ENCODE measurements at regions not wholly inside any gene's neighbourhood (a gene's known extent, or its start where the extent isn't known, plus 50 kb on each side); places are given as distances from the start of the nearest gene placed in this dataset.
"Not testable (repeated sequence)": the region's sequence is repeated elsewhere in the genome, so short reads cannot be mapped to it uniquely, and the experiment has no call there.

DNA sequence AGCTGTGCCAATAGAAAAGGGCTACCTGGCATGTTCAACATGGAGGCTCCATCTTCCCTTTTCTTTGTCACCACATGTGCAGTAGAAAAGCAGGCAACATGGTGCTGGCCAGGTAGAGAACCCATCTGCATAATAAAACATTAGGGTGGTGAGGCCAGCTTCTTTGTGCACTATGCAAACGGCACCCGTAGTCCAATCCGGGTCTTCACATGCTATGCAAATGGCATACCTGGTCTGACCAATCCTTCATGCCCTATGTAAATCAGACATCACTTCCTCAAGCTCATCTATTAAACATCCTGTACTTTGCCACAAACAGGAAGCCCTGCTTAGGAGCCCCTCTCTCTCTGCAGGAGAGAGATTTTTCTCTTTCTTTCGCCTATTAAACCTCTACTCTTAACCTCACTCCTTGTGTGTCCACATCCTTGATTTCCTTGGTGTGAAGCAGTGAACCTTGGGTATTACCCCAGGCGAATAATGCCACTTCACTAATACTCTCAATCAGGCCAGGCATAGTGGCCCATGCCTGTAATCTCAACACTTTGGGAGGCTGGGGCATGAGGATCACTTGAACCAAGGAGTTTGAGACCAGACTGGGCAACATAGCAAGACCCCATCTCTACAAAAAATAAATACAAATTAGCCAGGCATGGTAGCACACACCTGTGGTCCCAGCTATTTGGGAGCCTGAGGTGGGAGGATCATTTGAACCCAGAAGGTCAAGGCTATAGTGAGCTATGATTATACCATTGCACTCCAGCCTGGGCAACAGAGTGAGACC lies 111.3 kb upstream of the MRI1 start:
- DNase-seq = no peak

DNA sequence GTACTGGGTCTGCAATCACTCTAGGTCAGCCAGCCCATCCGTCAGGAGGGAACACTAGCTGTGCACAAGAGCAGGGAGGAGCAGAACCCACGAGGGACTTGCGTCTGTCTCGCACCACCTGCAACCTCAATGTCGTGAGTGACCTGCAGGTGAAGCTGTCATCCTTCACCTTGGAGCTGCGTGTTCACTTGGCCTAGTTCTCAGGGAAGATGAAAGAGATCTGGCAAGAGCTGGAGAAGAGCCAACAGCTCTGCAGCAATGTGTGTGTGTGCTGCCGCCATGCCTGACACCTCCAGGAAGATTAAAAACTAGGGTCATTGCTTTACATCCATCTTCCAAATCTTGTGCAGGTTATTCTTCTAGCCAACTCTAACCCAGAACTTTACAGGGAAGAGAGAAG lies 117.6 kb upstream of the MRI1 start:
- no peak for DNase-seq

DNA sequence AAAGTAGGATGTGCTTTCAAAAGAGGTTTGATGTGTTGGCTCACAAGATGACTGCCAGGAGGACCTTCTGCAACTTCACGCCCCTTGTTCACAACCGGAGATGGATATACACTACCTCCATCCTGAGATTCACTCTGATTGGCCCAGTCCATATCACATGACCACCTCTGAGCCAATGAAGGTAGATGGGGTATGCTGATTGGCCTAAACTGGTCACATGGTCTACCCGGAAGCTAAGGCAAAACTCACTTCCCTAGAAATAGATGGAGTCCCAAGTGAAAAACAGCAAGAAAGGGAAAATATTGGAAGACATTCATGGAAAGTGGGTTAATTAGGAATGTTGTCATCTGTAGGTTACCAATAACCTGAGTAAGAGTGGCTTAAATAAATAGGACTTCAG lies 119.7 kb upstream of the MRI1 start:
- no peak for DNase-seq

DNA sequence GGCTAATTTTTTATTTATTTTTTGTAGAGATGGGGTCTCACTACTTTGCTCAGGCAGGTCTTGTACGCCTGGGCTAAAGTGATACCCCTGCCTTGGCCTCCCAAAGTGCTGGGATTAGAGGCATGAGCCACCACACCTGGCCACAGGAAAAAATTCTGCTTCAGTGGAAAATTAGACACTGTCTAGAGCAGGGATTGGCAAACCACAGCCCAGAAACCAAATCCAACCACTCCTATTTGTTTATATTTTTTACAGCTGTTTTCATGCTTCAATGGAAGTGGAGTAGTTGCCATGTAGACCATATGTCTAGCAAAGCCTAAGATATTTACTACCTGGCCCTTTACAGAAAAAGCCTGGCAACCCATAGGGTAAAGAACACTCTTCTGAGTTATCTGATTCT lies 123.7 kb upstream of the MRI1 start:
- no peak for DNase-seq

DNA sequence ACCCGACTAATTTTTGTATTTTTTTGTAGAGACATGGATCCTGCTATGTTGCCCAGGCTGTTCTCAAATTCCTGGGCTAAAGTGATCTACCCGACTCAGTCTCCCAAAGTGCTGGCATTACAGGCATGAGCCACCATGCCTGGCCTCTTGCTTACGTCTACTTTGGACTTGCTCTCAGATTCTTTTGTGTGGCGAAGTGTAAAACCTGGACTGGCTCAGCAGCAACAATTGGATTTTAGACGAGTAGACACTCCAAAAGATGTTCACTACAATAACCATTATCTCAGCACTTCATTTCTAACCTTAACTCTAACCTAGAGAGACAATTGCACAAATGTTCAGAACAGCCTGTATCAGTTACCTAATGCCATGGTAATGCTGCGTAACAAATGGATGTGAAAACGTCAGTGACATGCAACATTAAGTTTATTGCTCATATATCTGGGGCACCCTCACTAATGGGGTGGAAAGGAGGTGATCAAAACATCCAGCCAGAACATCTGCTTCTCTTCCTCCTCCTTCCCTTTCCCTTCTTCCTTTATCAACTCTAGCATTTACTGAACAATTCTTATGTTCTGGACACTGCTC lies 124.9 kb upstream of the MRI1 start:
- no peak for DNase-seq

DNA sequence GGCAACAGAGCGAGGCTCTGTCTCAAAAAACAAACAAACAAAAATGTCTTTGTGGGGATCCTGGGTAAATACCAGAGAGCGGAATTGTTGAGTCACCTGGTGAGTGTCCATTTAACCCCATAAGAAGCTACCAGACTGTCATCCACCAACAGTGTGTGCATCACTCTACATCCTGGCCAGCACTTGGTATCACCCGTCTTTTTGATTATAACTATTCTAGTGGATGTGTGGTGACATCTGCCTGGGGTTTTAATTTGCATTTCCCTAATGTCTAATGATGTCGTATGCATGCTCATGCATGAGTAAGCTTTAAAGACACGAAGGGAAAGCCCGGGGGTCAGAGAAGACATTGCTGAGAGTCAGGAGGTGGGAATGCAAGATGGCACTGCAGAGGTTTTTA lies 126.7 kb upstream of the MRI1 start:
- DNase-seq = no peak

DNA sequence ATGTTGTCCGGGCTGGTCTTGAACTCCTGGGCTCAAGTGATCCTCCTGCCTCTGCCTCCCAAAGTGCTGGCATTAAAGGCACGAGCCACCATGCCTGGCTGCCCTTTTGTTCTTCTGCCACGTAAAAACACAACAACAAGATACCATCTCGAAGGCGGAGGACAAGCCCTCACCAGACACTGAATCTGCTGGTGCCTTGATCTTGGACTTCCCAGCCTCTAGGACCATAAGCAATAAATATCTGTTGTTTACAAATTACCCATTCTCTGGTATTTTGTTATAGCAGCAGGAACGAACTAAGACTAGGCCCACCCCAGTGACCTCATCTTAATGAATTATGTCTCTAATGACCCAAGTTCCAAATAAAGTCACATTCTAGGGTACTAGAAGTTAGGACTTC lies 128.4 kb upstream of the CACNA1A start:
- no peak for DNase-seq

DNA sequence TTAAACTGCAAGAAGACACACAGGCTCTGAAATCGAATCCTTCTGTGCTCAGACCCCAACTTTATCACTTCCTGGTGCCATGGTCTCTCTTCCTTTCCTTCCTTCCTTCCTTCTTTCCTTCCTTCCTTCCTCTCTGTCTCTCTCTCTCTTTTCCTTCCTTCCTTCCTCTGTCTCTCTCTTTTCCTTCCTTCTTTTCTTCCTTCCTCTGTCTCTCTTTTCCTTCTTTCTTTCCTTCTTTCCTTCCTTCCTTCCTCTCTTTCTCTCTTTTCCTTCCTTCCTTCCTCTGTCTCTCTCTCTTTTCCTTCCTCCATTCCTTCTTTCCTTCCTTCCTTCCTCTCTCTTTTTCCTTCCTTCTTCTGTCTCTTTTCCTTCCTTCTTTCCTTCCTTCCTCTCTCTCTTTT lies 127.2 kb upstream of the CACNA1A start:
- no peak for DNase-seq

DNA sequence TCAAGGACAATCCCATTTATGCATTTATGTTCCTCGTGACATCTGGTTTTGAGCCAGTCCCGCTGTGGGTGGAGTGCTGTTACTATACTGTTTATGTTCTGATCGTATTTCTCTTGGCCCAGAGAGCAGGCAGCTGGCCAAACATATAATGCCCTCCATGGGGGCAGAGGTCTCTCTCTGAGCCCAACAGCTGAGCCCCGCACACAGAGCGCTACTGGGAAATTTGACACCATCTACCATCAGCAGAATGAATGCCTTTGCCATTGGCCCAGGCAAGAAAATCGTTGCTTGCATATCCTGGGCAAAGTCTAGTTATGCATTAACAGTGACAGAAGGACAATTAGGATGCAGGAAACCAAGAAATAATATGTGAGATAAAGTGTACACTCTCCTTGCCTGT lies 126.8 kb upstream of the CACNA1A start:
- DNase-seq = no peak

DNA sequence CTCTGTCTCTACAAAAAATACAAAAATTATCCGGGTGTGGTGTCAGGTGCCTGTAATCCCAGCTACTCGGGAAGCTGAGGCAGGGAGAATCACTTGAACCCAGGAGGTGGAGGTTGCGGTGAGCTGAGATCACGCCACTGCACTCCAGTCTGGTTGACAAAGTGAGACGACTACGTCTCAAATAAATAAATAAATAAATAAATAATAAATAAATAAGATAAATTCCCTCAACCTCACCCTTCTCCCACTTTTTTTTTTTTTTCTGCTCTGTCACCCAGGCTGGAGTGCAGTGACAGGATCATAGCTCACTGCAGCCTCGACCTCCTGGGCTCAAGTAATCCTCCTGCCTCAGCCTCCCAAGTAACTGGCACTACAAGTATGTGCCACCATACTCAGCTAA lies 125.9 kb upstream of the CACNA1A start:
- DNase-seq = not testable (repeated sequence)

DNA sequence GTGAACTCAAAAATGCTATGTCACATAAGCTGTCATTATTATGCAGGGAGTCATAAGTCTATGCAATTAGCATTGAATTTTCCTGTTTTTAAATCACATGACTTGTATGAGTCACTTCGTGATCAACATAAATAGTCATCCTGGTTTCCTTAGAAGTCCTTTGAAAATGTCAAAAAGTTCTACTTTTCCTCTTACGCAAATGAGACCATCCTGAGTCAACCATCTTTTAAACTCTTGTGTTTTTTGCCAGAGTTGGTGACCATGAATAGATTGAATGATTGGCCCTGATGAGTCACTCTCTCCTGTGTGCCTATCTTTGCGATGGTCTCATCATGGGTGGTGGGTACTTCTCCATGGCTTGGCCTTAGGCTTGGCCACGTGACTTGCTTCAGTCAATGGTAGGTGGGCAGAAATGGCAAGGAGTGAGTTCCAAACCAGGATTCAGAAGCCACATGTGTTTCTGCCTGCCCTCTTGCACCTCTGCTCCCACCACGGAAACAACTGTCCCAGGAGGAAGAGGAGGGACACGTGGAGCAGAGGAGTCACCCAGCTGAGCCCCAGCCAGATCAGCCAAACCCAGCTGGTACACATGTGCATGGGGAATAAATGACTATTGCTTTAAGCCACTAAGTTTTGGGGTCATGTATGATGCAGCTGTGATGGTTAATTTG lies 123.5 kb upstream of the CACNA1A start:
- no peak for DNase-seq

DNA sequence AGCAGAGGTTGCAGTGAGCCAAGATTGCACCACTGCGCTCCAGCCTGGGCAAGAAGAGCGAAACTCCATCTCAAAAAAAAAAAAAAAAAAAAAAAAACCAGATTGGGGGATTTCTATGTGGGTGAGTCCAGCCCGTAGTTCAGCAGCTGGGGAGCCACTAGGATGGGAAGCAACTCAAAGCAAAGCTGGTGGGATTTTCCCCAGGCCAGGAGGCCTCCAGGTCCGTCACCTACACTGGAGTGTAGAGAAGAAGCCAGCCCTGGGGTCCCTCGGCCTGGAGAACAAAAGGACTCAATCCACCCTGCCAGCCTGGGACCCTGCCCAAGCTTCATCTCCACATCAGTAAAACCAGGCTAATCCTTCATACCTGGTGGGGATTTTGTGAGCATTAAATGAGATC lies 121.3 kb upstream of the CACNA1A start:
- no peak for DNase-seq

DNA sequence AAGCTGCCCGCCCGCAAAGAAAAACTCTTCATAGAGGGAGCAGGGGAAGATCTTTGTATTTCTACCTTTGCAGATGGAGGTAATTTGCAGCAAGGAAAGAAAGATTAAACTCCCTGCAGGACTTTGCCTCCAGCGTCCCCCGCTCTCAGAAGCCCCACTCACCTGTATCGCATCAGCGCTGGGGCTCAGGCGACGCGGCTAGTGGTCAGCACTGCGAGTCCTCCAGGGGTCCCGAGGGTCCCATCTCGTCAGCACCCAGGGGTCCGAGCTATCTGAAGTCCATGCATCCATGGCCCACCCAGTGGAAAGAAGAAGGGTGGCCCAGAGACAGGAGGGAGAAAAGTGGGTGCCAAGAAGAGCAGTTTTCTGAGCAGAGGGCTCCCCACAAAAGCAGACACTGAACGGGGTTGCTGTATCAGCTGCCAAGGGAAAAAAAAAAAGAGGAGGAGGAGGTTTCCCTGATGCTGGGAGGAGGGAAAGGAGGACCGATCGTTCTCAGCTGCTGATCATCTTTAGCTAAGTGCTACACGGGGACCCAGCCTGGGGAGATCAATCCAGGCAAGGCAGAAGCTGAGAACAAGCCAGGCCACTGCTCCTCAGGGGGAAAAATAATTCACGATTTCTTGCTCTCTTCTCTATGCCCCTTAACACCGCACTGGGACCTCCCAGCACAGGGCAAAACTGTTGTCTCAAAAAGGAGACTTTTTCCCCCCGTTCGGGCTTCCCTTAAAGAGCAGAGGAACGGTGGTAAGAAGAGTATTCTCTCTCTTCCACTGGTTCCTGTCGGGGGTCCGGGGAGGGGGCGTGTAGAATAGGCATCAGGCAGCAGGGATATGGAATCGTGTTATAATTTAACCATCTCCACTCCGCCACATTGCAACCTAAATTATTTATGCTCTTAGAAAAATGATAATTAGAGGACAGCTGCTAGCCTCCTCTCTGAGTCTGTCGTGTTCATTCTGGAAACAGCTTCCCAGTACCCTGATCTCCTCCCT lies 117.7 kb upstream of the CACNA1A start:
- no peak for DNase-seq

DNA sequence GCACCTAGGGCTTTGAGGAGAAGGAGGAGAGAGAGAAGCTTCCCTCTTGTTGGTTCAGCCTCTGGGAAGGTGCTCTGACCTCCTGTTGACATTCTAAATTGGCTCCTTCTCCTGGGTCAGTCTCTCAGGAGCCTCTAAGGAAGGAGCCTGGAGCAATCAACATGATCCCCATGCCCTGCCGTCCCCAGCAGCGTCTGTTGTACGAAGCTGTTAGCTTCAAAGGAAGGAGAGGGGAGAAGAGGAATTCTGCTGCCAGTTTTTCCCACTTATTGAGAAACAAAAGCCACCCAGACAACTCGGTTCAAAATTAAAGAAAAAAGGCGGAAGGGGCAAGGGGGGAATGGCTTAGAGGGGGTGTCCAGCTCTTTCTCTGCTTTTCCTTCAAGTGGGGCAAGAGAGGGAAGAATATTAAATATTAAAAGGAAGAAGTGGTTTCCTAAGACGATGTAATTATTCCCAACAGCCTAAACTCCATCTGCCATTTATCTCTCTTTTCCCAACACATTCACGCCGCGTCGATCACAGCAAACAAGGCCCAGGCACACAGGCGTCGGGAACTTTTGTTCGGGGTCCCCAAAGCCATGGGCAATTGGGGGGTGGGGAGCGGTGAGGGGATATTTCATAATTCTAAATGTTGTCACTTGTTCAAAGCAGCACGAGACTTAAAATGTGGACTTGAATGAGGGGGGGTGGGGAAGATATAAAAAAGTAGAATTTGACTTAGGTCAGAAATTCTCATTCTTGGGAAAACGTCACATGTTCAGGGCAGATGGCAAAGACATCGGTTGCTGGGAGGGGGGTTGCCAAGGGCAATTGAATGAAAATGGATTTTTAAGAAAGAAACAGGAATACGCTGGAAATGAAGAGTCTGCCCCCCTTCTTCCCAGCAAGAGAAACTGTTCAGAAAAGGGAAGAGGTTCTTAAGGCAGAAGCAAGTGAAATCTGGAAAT lies 116.8 kb upstream of the CACNA1A start:
- no peak for DNase-seq

DNA sequence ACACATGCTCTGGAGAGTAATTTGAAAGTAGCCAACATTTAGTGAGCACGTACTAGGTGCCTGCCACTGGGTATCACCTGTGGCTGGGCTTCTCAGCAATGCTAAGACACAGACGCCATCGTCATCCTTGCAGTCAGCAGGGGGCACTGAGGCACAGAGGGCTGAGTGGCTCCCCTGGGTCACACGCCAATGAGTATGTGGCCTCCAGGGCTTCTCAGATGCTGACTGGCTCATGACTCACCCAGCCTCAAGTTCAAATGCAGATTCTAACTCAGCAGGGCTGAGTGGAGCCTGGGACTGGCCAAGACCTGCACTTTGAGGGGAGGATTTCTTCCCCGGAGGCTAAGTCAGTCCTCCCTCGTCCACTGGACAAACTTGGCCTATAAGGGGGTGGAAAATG lies 115.1 kb upstream of the CACNA1A start:
- DNase-seq = no peak

DNA sequence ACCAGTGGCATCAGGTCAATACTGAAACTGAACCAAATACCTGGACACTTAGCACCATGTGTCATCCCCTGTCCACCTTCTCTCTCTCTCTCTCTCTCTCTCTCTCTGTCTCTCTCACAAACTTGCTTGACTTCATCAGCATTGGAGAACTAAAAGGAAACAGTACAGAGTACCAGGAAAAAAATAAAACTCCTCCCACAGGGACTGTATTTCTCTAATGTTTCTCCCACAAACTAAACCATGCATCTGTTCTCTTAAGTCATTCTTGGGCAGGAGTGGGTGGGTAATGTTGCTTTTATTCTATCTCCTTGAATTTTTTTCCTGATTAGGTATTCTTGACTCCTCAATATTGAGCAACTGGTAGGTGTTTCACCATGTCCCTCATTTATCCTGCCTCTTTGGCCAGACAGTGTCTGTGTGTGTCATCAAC lies 112.9 kb upstream of the CACNA1A start:
- no peak for DNase-seq

DNA sequence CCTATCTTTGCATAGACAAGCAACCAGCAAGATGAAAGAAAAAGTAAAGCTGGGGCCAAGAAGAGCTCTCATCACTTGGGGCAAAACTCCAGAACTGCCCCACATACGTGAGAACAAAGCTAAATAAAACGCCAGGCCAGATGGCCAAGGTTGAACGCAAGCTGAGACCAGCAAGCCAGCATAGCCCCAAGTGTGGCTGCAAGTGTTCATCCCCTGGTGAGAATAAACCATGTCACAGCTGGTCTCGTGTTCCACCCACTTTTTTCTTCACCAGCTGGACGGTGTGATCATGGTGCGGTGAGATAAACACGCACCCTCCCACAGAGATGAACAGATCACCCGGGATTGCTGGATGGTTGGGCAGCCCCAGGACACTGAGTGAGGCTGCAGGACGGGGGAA lies 109.6 kb upstream of the CACNA1A start:
- DNase-seq = no peak

DNA sequence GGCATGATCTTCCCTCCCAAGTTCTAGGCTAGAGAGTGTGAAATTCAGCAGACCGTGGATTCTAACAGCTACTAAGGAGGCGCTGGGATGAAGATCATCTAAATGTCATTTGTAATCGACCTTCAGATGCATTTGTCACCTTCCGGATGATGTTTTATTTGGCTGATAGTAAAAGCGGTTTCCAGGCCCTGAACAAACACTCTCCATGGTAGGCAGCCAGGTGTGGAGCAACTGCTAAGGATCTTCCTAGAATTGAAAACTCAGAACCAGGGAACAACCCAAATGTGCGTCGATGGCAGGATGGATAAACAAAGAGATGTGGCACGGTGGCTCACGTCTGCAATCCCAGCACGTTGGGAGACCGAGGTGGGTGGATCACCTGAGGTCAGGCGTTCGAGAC lies 107.2 kb upstream of the CACNA1A start:
- no peak for DNase-seq

DNA sequence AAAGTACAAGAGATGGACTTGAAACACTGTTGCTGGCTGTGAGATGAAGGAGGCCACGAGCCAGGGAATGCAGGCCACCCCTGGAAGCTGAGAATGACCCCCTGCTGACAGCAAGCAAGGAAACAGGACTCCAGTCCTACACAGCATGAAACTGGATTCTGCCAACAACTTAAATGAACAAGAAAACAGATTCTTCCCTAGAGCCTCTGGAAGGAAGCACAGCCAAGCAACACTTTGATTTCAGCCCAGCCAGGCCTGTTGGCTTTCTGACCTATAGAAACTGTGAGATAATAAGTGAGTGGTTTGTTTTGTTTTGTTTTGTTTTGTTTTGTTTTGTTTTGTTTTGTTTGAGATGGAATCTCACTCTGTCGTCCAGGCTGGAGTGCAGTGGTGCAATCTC lies 105.3 kb upstream of the CACNA1A start:
- no peak for DNase-seq

DNA sequence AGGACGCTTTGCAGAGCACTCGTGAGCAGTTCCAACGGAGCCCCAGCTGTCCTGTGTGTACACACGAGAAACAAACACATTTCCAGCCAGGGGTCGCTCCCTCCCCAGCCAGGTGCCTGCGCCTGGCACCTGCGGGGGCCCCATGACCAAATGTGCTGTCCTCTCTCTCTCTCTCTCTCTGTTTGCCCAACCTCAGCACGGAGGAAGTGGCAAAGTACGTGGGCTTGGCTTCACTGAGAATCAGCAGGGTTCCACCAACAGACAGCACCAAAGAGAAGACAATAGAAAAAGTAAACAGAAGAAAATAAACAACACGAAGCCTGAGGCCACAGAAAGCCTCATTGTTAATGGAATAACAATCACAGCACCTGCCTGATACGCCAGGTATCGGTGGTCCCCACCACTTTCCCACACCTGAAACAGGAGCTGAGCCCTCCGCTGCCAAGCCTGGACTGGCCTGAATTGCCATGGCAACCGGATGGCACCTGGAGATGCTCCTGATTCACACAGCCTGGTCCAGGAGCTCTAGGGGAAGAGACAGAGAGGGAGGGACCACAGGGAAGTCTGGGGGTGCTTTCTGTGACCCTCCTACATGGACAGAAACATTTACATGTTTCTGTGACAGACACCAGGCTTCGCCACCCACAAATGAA lies 103.9 kb upstream of the CACNA1A start:
- no peak for DNase-seq

DNA sequence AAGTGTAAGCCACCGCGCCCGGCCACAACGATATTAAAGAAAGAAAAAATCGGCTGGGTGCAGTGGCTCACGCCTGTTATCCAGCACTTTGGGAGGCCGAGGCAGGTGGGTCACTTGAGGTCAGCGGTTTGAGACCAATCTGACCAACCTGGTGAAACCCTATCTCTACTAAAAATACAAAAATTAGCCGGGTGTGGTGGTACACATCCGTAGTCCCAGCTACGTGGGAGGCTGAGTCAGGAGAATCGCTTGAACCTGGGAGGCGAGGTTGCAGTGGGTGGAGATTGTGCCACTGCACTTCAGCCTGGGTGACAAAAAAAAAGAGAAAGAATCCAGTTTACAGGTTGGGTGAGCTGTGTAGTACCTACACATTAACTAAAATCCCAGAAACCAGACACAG lies 99.9 kb upstream of the CACNA1A start:
- no peak for DNase-seq
